ENCODE measurements at regions not wholly inside any gene's neighbourhood (a gene's known extent, or its start where the extent isn't known, plus 50 kb on each side); places are given as distances from the start of the nearest gene placed in this dataset.

DNA sequence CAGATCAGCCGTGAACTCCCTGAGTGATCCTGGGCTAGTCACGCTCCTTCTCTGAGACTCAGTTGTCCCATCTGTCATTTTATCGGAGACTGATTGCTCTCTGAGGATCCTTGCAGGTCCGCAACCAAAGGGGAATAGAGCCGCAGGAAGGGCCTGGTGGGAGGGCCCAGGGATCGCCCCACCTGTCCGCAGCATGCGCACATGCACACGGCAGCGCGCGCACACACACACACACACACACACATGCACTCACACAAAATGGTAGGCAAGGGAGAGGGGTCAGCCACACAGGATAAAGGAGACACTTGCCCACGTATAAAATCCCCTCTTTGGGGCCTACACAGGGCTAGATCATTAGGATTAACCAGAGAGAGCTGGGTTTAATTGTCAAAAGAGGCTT is 95.6 kb upstream of the FOXP4 start:
- TF ChIP-seq SRF (IDR thresholded peaks at IDR 0.05; ENCODE audit: low read depth), result no peak
- no peak for TF ChIP-seq POLR2AphosphoS5 (IDR thresholded peaks at IDR 0.05; ENCODE audit: low read depth, low read length)
- TF ChIP-seq FOSL1 (IDR thresholded peaks at IDR 0.05; ENCODE audit: low read depth), result no peak
- TF ChIP-seq, protein P1, sequence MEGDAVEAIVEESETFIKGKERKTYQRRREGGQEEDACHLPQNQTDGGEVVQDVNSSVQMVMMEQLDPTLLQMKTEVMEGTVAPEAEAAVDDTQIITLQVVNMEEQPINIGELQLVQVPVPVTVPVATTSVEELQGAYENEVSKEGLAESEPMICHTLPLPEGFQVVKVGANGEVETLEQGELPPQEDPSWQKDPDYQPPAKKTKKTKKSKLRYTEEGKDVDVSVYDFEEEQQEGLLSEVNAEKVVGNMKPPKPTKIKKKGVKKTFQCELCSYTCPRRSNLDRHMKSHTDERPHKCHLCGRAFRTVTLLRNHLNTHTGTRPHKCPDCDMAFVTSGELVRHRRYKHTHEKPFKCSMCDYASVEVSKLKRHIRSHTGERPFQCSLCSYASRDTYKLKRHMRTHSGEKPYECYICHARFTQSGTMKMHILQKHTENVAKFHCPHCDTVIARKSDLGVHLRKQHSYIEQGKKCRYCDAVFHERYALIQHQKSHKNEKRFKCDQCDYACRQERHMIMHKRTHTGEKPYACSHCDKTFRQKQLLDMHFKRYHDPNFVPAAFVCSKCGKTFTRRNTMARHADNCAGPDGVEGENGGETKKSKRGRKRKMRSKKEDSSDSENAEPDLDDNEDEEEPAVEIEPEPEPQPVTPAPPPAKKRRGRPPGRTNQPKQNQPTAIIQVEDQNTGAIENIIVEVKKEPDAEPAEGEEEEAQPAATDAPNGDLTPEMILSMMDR (IDR thresholded peaks at IDR 0.05 in 2 of 3, conservative IDR thresholded peaks at IDR 0.05 in 1 of 3; ENCODE audit: borderline replicate concordance in 1 of 3, insufficient read depth in 1 of 3, low read depth in 2 of 3, low read length in 2 of 3), result no peak
- TF ChIP-seq EZH2phosphoT487 (IDR thresholded peaks at IDR 0.05; ENCODE audit: borderline replicate concordance), result no peak
- no peak for TF ChIP-seq EZH2 (IDR thresholded peaks at IDR 0.05)
- TF ChIP-seq, protein P2, sequence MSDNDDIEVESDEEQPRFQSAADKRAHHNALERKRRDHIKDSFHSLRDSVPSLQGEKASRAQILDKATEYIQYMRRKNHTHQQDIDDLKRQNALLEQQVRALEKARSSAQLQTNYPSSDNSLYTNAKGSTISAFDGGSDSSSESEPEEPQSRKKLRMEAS (IDR thresholded peaks at IDR 0.05), result no peak
- TF ChIP-seq EGR1 (IDR thresholded peaks at IDR 0.05; ENCODE audit: low read depth), result no peak
- TF ChIP-seq SIN3A (IDR thresholded peaks at IDR 0.05; ENCODE audit: low read depth), result no peak
- CTCF ChIA-PET, result interaction anchor here (2.0 kb wide), 1 partner anchor 10 kb away, joined by 6 read pairs; no protein-coding TSS in a partner anchor
- H3K79me2 ChIP-seq (ENCODE audit: insufficient read depth, low read length), result no peaks in the 10 kb centered on the region

More for the DNA sequence above, 95.6 kb upstream of the FOXP4 start:
- no peaks in the 10 kb centered on the region for H4K20me1 ChIP-seq (ENCODE audit: insufficient read depth)
- no peaks in the 10 kb centered on the region for H3K9me3 ChIP-seq (ENCODE audit: control insufficient read depth in 1 of 2, insufficient read depth in 1 of 2, low read depth in 1 of 2, low read length in 2 of 2)
- BruUV-seq (replicated peaks), result no TSS peak
- H3K9ac ChIP-seq (ENCODE audit: low read length), result no peak overlapping the region
- no peaks in the 10 kb centered on the region for H3K9me2 ChIP-seq (ENCODE audit: insufficient read depth)
- no peak for DNase-seq (ENCODE audit: low read depth, low spot score)
- no peaks in the 10 kb centered on the region for H3K36me3 ChIP-seq (ENCODE audit: control insufficient read depth in 1 of 2, insufficient read depth in 2 of 2, low read length in 2 of 2)
- no peak overlapping the region for H3K4me3 ChIP-seq (replicated peaks in 1 of 2; ENCODE audit: low read depth in 1 of 2, low read length in 2 of 2)
- H3K4me2 ChIP-seq (ENCODE audit: low read length), result no peak overlapping the region
- intact Hi-C loops (cut with micrococcal nuclease), result no loop called here
- no peaks in the 10 kb centered on the region for H3K27me3 ChIP-seq (ENCODE audit: insufficient read depth, low read length)
- peaks cover 8 to 10% of the 10 kb centered on the region in 2 experiments; a peak in 3 of 4 replicates for H3K4me1 ChIP-seq (ENCODE audit: control insufficient read depth in 1 of 2, insufficient read depth in 2 of 2, low read length in 2 of 2)
- ChIA-PET RAD21 (ENCODE audit: low non-redundant PET in 1 of 2, low total read pairs in 2 of 2, uncharacterized antibody in 2 of 2, unreplicated experiment in 2 of 2) (interaction anchor here in 1 of 2 experiments (0.8 kb wide), 1 partner anchor 26 kb away, joined by 4 read pairs; no protein-coding TSS in a partner anchor), POLR2A (no interaction called here)
- no peak overlapping the region for H2AFZ ChIP-seq (ENCODE audit: low read depth, low read length, poor library complexity, severe bottlenecking)
- H3K27ac ChIP-seq (ENCODE audit: low read depth, low read length), result no peak overlapping the region
- ATAC-seq, result no peak

Data from HCT116 (cell line).